ENCODE measurements at regions not wholly inside any gene's neighbourhood (a gene's known extent, or its start where the extent isn't known, plus 50 kb on each side); places are given as distances from the start of the nearest gene placed in this dataset.
A peak's percentile ranks its signal among the peaks of the same experiment; 100 is the strongest.

DNA sequence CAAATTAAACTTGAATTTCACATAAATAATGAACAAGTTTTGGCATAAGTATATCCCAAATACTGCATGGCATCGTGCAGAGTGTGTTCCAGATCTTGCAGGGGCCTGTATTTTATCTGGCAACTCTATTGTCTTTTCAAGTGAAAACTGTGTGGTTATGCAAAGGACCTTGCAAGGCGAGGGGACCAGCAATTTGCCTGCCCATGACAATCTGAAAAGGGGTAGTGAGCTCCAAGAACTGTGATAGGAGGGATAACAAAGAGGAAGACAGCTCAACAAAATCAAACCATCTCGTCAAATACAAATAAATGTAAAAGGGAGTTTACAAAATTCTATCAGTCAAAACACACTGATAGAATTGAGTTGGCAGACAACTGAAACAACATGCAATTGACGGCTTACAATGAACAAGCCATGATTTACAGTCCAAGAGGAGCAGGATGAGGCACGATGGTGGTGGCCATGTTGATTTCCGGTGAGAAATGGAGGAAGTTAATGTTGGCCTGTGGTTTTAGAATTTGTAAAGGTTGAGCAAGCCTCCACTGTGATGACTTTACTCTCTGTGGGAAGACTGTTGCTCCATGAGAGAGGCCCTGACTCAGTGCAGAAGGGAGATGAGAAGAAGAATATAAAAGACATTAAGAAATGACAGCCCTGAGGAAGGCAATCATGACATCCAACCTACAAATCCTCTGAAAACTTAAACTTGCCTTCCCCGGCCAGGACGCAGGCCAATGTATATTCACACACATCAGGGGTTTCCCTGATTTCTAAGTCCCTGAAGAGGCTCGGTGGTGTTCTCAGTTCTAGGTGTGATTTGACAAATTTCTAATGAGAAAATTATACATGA lies 132.2 kb downstream of the ADSS2 start:
- ChIA-PET POLR2A (no interaction called here), CTCF (no interaction called here)
- ATAC-seq (no peak), DNase-seq (ENCODE audit: low read depth, low spot score) (no peak)
- Histone ChIP-seq H3K4me1 (ENCODE audit: control insufficient read depth, insufficient read depth, low read length) (peaks cover 9% of the 10 kb centered on the region), H3K4me3 (ENCODE audit: low read depth in 2 of 2, low read length in 2 of 2) (no peak overlapping the region), H3K27me3 (ENCODE audit: control insufficient read depth, insufficient read depth, low read length) (no peaks in the 10 kb centered on the region), H3K9me3 (ENCODE audit: control insufficient read depth, insufficient read depth, low read depth, low read length) (no peaks in the 10 kb centered on the region), H3K36me3 (ENCODE audit: control insufficient read depth, insufficient read depth, low read length) (no peaks in the 10 kb centered on the region), H3K27ac (ENCODE audit: low read length) (no peak overlapping the region)
- TF ChIP-seq, protein P1, sequence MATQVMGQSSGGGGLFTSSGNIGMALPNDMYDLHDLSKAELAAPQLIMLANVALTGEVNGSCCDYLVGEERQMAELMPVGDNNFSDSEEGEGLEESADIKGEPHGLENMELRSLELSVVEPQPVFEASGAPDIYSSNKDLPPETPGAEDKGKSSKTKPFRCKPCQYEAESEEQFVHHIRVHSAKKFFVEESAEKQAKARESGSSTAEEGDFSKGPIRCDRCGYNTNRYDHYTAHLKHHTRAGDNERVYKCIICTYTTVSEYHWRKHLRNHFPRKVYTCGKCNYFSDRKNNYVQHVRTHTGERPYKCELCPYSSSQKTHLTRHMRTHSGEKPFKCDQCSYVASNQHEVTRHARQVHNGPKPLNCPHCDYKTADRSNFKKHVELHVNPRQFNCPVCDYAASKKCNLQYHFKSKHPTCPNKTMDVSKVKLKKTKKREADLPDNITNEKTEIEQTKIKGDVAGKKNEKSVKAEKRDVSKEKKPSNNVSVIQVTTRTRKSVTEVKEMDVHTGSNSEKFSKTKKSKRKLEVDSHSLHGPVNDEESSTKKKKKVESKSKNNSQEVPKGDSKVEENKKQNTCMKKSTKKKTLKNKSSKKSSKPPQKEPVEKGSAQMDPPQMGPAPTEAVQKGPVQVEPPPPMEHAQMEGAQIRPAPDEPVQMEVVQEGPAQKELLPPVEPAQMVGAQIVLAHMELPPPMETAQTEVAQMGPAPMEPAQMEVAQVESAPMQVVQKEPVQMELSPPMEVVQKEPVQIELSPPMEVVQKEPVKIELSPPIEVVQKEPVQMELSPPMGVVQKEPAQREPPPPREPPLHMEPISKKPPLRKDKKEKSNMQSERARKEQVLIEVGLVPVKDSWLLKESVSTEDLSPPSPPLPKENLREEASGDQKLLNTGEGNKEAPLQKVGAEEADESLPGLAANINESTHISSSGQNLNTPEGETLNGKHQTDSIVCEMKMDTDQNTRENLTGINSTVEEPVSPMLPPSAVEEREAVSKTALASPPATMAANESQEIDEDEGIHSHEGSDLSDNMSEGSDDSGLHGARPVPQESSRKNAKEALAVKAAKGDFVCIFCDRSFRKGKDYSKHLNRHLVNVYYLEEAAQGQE (IDR thresholded peaks at IDR 0.05; ENCODE audit: insufficient read depth in 1 of 2, low read depth in 2 of 2, low read length in 1 of 2) = no peak
- TF ChIP-seq TCF7L2 (IDR thresholded peaks at IDR 0.05; ENCODE audit: low read depth, low read length) (no peak), SIN3A (IDR thresholded peaks at IDR 0.05; ENCODE audit: borderline replicate concordance, insufficient read depth, low read depth, low read length) (no peak), CTCF (IDR thresholded peaks at IDR 0.05) (no peak), POLR2AphosphoS5 (IDR thresholded peaks at IDR 0.05; ENCODE audit: low read depth, low read length) (no peak)
- intact Hi-C loops (cut with micrococcal nuclease; ENCODE audit: unreplicated experiment) (loop anchor here (10.0 kb wide), 1 partner anchor 115 kb away; no protein-coding TSS in a partner anchor), in situ Hi-C loops (cut with HindIII; ENCODE audit: low pct_unique_long_range_greater_than_20kb, low sequenced_read_pairs) (no loop called here)
- BruUV-seq (replicated peaks) = no TSS peak

GRCh38 chr1:244322181-244322580 lies 129.5 kb downstream of the ADSS2 start:
- Histone ChIP-seq H3K4me3 (ENCODE audit: low read depth in 2 of 2, low read length in 2 of 2) (no peak overlapping the region), H3K9me3 (ENCODE audit: control insufficient read depth, insufficient read depth, low read depth, low read length) (no peaks in the 10 kb centered on the region), H3K27me3 (ENCODE audit: control insufficient read depth, insufficient read depth, low read length) (no peaks in the 10 kb centered on the region), H3K4me1 (ENCODE audit: control insufficient read depth, insufficient read depth, low read length) (peaks cover 12% of the 10 kb centered on the region), H3K36me3 (ENCODE audit: control insufficient read depth, insufficient read depth, low read length) (no peaks in the 10 kb centered on the region), H3K27ac (ENCODE audit: low read length) (peak overlapping the region; percentile 52)
- no peak for TF ChIP-seq SIN3A (IDR thresholded peaks at IDR 0.05; ENCODE audit: borderline replicate concordance, insufficient read depth, low read depth, low read length)
- TF ChIP-seq POLR2AphosphoS5 (IDR thresholded peaks at IDR 0.05; ENCODE audit: low read depth, low read length) = no peak
- no peak for TF ChIP-seq CTCF (IDR thresholded peaks at IDR 0.05)
- TF ChIP-seq TCF7L2 (IDR thresholded peaks at IDR 0.05; ENCODE audit: low read depth, low read length) = no peak
- TF ChIP-seq, protein P1 (IDR thresholded peaks at IDR 0.05; ENCODE audit: insufficient read depth in 1 of 2, low read depth in 2 of 2, low read length in 1 of 2) = no peak
- DNase-seq (ENCODE audit: low read depth, low spot score) (no peak), ATAC-seq (no peak)
- in situ Hi-C loops (cut with HindIII; ENCODE audit: low pct_unique_long_range_greater_than_20kb, low sequenced_read_pairs) = no loop called here
- ChIA-PET CTCF (no interaction called here), POLR2A (interaction anchor here (0.5 to 0.6 kb wide), 2 partner anchors 17 to 32 kb away, joined by 3 to 6 read pairs; no protein-coding TSS in a partner anchor)
- intact Hi-C loops (cut with micrococcal nuclease; ENCODE audit: unreplicated experiment) = loop anchor here (10.0 kb wide), 1 partner anchor 113 kb away; no protein-coding TSS in a partner anchor
- no TSS peak for BruUV-seq (replicated peaks)

Data from Panc1 (cell line).